LNCaP clone FGC (cell line): ENCODE measurements at regions not wholly inside any gene's neighbourhood (a gene's known extent, or its start where the extent isn't known, plus 50 kb on each side); places are given as distances from the start of the nearest gene placed in this dataset.
A peak's percentile ranks its signal among the peaks of the same experiment; 100 is the strongest.

Experiments used
- DNase-seq: peaks from one replicate; pipeline ENCODE4 v3.0.0-alpha.2; 2011; ENCODE audit warnings: low read depth
- H3K4me3 ChIP-seq: 2 replicates; pipeline ENCODE4 v1.5.1; 2011; ENCODE audit warnings: mild to moderate bottlenecking, low read depth, low read length, control low read depth
- TF ChIP-seq, protein P1 (sequence below): IDR thresholded peaks from 2 replicates; pipeline ENCODE4 v1.5.1; 2012; ENCODE audit warnings: mild to moderate bottlenecking; ENCODE audit not compliant: control insufficient read depth, insufficient read depth; ENCODE audit errors: extremely low read depth

DNA sequence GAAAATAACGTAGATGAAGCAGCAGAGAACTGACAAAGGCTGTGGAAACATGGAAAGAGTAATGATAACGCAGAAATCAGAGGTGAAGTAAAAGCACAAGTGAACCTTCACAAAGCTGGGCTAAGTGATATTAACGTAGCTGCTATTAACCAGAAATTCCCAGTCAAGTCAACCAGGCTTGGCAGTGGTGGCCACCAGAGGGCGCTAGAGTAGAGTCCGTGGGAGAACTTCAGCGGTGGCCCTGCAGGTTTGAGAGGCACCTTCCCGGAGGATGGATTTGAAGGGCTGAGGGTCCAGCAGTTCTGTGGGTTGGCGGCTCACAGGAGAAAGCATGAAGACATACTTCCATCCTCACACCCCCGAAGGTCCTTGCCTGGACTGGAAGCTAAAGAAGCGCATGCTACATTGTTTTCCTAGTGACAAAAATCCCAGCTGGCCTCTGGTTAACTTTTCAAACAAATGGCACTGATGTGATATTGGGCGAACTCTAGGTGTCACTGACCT is 81.7 kb upstream of the ZNF648 start:
- DNase-seq, result peak; percentile 59
- H3K4me3 ChIP-seq, result no peak overlapping the region
- TF ChIP-seq, protein P1, sequence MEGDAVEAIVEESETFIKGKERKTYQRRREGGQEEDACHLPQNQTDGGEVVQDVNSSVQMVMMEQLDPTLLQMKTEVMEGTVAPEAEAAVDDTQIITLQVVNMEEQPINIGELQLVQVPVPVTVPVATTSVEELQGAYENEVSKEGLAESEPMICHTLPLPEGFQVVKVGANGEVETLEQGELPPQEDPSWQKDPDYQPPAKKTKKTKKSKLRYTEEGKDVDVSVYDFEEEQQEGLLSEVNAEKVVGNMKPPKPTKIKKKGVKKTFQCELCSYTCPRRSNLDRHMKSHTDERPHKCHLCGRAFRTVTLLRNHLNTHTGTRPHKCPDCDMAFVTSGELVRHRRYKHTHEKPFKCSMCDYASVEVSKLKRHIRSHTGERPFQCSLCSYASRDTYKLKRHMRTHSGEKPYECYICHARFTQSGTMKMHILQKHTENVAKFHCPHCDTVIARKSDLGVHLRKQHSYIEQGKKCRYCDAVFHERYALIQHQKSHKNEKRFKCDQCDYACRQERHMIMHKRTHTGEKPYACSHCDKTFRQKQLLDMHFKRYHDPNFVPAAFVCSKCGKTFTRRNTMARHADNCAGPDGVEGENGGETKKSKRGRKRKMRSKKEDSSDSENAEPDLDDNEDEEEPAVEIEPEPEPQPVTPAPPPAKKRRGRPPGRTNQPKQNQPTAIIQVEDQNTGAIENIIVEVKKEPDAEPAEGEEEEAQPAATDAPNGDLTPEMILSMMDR, result peak; percentile 88

DNA sequence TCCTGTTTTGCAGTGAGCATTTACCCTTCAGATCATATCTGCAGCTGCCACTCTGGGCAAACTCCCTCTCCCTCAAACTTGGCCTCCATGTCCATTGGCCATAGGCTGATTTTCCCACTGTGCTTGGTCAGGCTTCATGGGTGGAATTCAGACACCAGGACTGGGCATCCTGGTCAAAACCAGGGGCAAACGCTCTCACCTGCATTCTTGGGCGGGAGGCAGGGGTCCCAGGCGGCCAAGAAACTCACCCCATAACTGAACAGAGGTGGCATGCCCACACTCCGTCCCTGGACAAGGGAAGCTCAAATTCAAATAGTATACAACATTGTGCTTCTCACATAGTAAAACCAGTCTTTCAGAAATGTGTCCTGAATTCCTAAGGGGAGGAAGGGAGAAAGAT is 81.1 kb upstream of the ZNF648 start:
- no peak for DNase-seq
- TF ChIP-seq, protein P1, result no peak
- H3K4me3 ChIP-seq, result no peak overlapping the region

DNA sequence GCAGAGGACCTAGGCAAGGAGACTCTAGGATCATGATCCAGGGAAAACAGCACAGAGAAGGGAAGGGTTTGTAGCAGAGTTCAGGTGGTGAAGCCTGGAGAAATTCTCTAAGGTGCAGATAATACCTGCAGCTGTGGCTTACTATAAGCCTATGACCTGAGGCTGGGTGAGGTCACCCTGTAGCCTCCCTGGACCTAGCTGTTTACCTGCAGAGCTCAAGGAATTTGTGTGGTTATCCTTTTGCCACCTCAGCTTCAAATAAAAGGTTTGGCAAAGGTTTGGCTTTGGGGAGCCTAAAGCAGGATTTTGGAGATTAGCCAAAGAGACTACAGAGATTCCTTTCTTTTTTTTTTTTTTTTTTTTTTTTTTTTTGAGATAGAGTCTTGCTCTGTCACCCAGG is 79.5 kb upstream of the ZNF648 start:
- DNase-seq, result no peak
- TF ChIP-seq, protein P1, result no peak
- H3K4me3 ChIP-seq, result no peak overlapping the region

DNA sequence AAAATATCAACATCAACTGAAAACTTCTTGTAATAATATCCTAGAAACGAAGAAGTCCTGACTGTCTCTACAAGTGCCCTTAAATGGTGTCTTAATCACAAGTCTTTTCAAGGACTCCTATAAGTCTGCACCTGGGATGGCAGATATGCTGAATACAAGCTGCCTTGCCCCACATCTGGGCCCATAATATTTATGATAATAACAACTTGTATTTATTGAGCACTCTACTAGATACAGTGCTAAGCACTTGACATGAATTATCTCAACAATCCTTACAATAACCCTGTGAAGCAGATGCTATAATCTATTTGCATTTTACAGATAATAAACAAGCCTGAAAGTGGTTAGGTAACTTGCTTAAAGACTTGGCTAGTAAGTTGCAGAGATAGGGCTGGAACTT is 78.0 kb upstream of the ZNF648 start:
- no peak overlapping the region for H3K4me3 ChIP-seq
- DNase-seq, result no peak
- TF ChIP-seq, protein P1, result no peak

DNA sequence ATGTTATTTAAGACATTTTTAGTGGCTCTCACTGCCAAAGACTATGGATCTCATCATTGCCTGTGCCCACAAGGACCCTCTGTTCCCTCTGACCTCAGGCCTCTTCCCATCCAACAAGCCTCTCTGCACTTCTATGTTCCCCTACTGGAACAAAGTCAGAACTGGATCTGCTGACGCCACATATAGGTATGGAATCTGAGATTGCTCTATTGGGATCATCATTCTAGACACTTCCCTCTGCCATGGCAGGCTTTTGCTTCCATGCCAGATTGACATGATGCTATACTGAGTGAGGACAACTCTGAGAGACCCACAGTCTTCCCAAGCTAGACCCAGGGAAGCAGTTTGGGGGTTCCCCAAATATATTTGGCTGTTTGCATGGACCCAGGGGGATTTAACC is 76.0 kb upstream of the ZNF648 start:
- no peak overlapping the region for H3K4me3 ChIP-seq
- TF ChIP-seq, protein P1, result no peak
- no peak for DNase-seq

DNA sequence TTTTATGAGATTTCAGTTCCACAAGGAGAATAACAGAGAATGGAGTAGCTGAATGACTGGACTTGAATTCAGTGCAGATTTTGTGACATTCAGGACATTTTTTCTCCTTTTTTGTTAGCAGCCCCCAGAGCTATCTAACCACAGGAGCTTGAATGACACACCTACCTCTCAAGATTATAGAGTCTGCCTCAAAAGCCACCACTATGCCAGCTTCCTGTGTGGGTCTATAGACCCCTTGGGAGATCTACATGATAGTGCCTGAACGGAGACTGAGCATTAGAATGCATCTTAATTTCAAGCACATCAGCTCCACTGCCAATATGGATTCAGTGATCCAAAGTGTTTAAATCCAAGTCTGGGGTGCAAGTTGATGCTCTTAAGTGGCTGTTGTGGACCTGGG is 74.4 kb upstream of the ZNF648 start:
- H3K4me3 ChIP-seq, result no peak overlapping the region
- DNase-seq, result no peak
- TF ChIP-seq, protein P1, result no peak

DNA sequence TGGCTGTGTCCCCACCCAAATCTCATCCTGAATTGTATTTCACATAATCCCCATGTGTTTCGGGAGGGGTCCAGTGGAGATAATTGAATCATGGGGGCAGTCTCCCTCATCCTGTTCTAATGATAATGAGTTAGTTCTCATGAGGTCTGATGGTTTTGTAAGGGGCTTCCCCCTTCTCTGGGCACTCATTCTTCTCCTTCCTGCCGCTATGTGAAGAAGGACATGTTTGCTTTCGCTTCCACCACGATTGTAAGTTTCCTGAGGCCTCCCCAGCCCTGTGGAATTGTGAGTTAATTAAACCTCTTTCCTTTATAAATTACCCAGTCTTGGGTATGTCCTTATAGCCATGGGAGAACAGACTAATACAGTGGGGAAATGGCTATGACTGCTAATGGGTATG is 72.7 kb upstream of the ZNF648 start:
- TF ChIP-seq, protein P1, result no peak
- no peak for DNase-seq
- no peak overlapping the region for H3K4me3 ChIP-seq
